HG02885 (cell line): ENCODE measurements at regions not wholly inside any gene's neighbourhood (a gene's known extent, or its start where the extent isn't known, plus 50 kb on each side); places are given as distances from the start of the nearest gene placed in this dataset.
"Not testable (repeated sequence)": the region's sequence is repeated elsewhere in the genome, so short reads cannot be mapped to it uniquely, and the experiment has no call there.

Experiments
- ATAC-seq: cut with Tn5 transposase; IDR thresholded peaks from one replicate; pipeline ENCODE4 v1.9.1; 2021; ENCODE audit warnings: mild to moderate bottlenecking; ENCODE audit not compliant: unreplicated experiment, poor library complexity

GRCh38 chr1:170436928-170437327 lies 95.0 kb upstream of the GORAB start:
- ATAC-seq, result no peak

GRCh38 chr1:170445096-170445495 lies 86.9 kb upstream of the GORAB start:
- ATAC-seq, result no peak

GRCh38 chr1:170448661-170449158 lies 83.3 kb upstream of the GORAB start:
- no peak for ATAC-seq

- not testable (repeated sequence) for ATAC-seq
Observed at GRCh38 chr1:170457325-170458050, 74.5 kb upstream of the GORAB start.

- no peak for ATAC-seq
Observed at GRCh38 chr1:170460001-170460400, 72.0 kb upstream of the GORAB start.

GRCh38 chr1:170460414-170461155 lies 71.4 kb upstream of the GORAB start:
- ATAC-seq, result no peak

- no peak for ATAC-seq
Observed at GRCh38 chr1:170461291-170461747, 70.6 kb upstream of the GORAB start.

- no peak for ATAC-seq
Observed at GRCh38 chr1:170461762-170462384, 70.1 kb upstream of the GORAB start.

GRCh38 chr1:170470121-170470520 lies 61.8 kb upstream of the GORAB start:
- no peak for ATAC-seq

GRCh38 chr1:170471398-170472053 lies 60.4 kb upstream of the GORAB start:
- no peak for ATAC-seq

GRCh38 chr1:170481000-170481399 lies 51.0 kb upstream of the GORAB start:
- ATAC-seq, result no peak
